Germinal center (tissue), 1 donor: ENCODE measurements at regions not wholly inside any gene's neighbourhood (a gene's known extent, or its start where the extent isn't known, plus 50 kb on each side); places are given as distances from the start of the nearest gene placed in this dataset.

Experiments
- DNase-seq: peaks from one replicate; pipeline ENCODE4 v3.0.0; 2012; ENCODE audit warnings: mixed read lengths, low spot score

- DNase-seq = no peak
Observed at GRCh38 chr3:67704322-67704721, 49.9 kb upstream of the SUCLG2 start.
